Spleen (tissue), 11 donors: ENCODE measurements at regions not wholly inside any gene's neighbourhood (a gene's known extent, or its start where the extent isn't known, plus 50 kb on each side); places are given as distances from the start of the nearest gene placed in this dataset.

ENCODE experiments used
- DNase-seq: peaks from one replicate; pipeline ENCODE4 v3.0.0-alpha.2; 2020
- H3K27ac ChIP-seq, 8 donors: fragments of 200-600 bp; sonication (generic) in 7 of 8; 1 replicate in 4 of 8; 2 replicates in 4 of 8; pipeline versions ENCODE4 v1.5.0 to v1.8.0; 2016 to 2021; ENCODE audit warnings: inconsistent platforms in 4 of 8, mild to moderate bottlenecking in 4 of 8, moderate library complexity in 1 of 8
- H3K27me3 ChIP-seq, 7 donors: fragments of 200-600 bp; sonication (generic) in 6 of 7; replicated peaks in 1 of 7; 1 replicate in 4 of 7; 2 replicates in 3 of 7; pipeline versions ENCODE4 v1.5.0 to v1.8.0; 2016 to 2021; ENCODE audit warnings: inconsistent platforms in 3 of 7, mild to moderate bottlenecking in 1 of 7
- H3K36me3 ChIP-seq, 6 donors: fragments of 200-600 bp; sonication (generic) in 5 of 6; 1 replicate in 4 of 6; 2 replicates in 2 of 6; pipeline versions ENCODE4 v1.5.0 to v1.8.0; 2016 to 2021; ENCODE audit warnings: inconsistent platforms in 2 of 6
- H3K4me1 ChIP-seq, 6 donors: fragments of 200-600 bp; sonication (generic) in 5 of 6; 1 replicate in 3 of 6; 2 replicates in 3 of 6; pipeline versions ENCODE4 v1.5.0 to v1.8.0; 2016 to 2021; ENCODE audit warnings: inconsistent platforms in 3 of 6
- H3K4me3 ChIP-seq, 8 donors: fragments of 200-600 bp; sonication (generic) in 7 of 8; 1 replicate in 4 of 8; 2 replicates in 4 of 8; pipeline versions ENCODE4 v1.5.0 to v1.8.0; 2016 to 2021; ENCODE audit warnings: inconsistent platforms in 4 of 8, mild to moderate bottlenecking in 4 of 8, moderate library complexity in 2 of 8
- H3K9me3 ChIP-seq, 8 donors: fragments of 200-600 bp; sonication (generic) in 7 of 8; 1 replicate in 4 of 8; 2 replicates in 4 of 8; pipeline versions ENCODE4 v1.5.0 to v1.8.0; 2016 to 2021; ENCODE audit warnings: inconsistent platforms in 4 of 8
- CTCF ChIP-seq, 11 experiments: fragments of 200-600 bp in 7 of 11; fragments of 450-650 bp in 4 of 11; sonication (generic) in 4 of 11; IDR thresholded peaks in 8 of 11; conservative IDR thresholded peaks in 3 of 11; 1 replicate in 7 of 11; 2 replicates in 4 of 11; pipeline versions ENCODE4 v1.4.0 to v1.8.0; 2016 to 2021; ENCODE audit warnings: antibody characterized with exemption in 11 of 11, inconsistent platforms in 4 of 11, mild to moderate bottlenecking in 1 of 11
- POLR2A ChIP-seq, 3 donors: fragments of 450-650 bp; IDR thresholded peaks; one replicate each; pipeline ENCODE4 v1.5.1; 2017; ENCODE audit warnings: antibody characterized with exemption in 3 of 3, mild to moderate bottlenecking in 1 of 3
- POLR2AphosphoS5 ChIP-seq, 3 donors: sonication (generic); formaldehyde crosslinking; IDR thresholded peaks; one replicate each; pipeline ENCODE4 v1.5.1; 2017; ENCODE audit warnings: antibody characterized with exemption in 3 of 3
- WGBS, 5 donors: extraction: QIAGEN DNeasy Blood & Tissue Kit in 3 of 5; methylation state at CpG; one replicate each; pipeline versions ENCODE4 v1.1.5 to v1.1.7; 2013 to 2018; 5-methylcytosine and 5-hydroxymethylcytosine counted together
- intact Hi-C: fragments of 100-400 bp; cut with DNase I; formaldehyde crosslinking; loops from one replicate; pipeline ENCODE4 v1.15.0; 2023; ENCODE audit warnings: low total_unique reads
- donor health status: healthy with polysubstance abuse.
- donor health status: DM: no; HTN: no; CAD: no; lungs with moderate emphysema.
- donor health status: DM: no; HTN: no; CAD: no.
- donor health status: Bipolar disorder and iron deficiency.
- donor health status: healthy.
- donor health status: DM: no; HTN: no; CAD: no.
- donor health status: DM: yes; HTN: yes; CAD: no.

DNA sequence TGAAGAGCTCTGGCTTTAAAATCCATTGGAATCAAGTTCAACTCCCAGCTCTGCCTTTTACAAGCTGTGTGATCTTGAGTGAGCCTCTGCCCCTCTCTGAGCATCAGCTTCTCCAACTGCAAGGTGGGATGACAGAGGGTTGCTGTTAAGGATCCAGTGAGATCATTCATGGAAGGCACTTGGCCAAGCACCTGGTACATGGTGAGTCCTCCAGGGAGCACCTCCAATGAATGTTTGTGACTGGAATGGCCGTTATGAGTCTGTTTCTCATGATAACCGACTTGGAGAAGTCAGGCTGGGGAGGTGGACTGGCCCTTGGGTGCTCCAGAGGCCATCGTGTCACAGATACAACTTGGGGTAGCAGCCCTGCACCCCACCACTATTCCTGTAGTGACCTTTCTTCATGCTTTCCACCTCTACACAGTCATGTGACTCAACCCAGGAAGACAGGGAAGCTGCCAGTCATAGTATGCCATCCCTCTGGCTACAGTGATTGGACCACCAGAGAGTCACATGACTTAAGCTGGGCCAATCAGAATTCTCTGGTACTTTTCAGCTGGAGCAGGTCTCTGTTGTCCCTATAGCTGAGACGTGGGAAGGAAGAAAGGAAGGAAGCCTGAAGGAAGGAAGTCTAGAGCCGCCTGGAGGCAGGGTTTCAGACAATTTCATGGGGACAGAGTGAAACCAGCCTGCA is 146.5 kb upstream of the MYL2 start:
- 71 to 84% (median 73%) methylated on average over 5 of the region's 5 CpGs for WGBS, 5 donors
- TF ChIP-seq CTCF (IDR thresholded peaks at IDR 0.05 in 8 of 11, conservative IDR thresholded peaks at IDR 0.05 in 3 of 11) = no peak
- Histone ChIP-seq H3K9me3 (peaks cover 0 to 6% (median 0%) of the 10 kb centered on the region in 8 donors), H3K27ac (no peak overlapping the region), H3K4me3 (no peak overlapping the region), H3K27me3 (peaks cover 0 to 19% (median 0%) of the 10 kb centered on the region in 7 donors), H3K4me1 (peaks cover 0 to 7% (median 0%) of the 10 kb centered on the region in 6 donors), H3K36me3 (no peaks in the 10 kb centered on the region)
- intact Hi-C loops = no loop called here
- peak; percentile 30 for DNase-seq

DNA sequence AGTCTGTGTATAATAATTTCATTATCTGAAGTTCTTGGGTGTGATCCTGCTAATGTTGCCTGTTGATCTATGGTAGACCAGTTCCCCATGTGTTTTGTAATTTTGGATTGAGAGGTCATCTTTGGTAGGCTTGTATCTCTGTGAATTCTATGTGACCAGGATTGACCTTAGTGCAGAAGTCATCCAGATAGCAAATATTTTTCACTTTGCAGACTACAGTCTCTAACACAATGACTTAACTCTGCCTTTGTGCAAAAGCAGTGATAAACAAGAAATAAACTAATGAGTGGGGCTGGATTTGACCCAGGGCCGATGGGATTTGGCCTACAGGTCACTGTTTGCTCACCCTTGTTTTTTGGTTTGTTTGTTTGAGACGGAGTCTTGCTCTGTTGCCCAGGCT is 144.6 kb upstream of the MYL2 start:
- WGBS, 5 donors = 85 to 100% (median 95%) methylated on average over 2 of the region's 2 CpGs
- Histone ChIP-seq H3K27me3 (peaks cover 0 to 18% (median 0%) of the 10 kb centered on the region in 7 donors), H3K9me3 (peaks cover 0 to 6% (median 0%) of the 10 kb centered on the region in 8 donors), H3K4me3 (no peak overlapping the region), H3K4me1 (peaks cover 0 to 7% (median 0%) of the 10 kb centered on the region in 6 donors), H3K36me3 (no peaks in the 10 kb centered on the region), H3K27ac (no peak overlapping the region)
- intact Hi-C loops = no loop called here
- TF ChIP-seq CTCF (IDR thresholded peaks at IDR 0.05 in 8 of 11, conservative IDR thresholded peaks at IDR 0.05 in 3 of 11) = no peak
- TF ChIP-seq POLR2AphosphoS5 (IDR thresholded peaks at IDR 0.05) = no peak
- TF ChIP-seq POLR2A (IDR thresholded peaks at IDR 0.05) = no peak
- no peak for DNase-seq

DNA sequence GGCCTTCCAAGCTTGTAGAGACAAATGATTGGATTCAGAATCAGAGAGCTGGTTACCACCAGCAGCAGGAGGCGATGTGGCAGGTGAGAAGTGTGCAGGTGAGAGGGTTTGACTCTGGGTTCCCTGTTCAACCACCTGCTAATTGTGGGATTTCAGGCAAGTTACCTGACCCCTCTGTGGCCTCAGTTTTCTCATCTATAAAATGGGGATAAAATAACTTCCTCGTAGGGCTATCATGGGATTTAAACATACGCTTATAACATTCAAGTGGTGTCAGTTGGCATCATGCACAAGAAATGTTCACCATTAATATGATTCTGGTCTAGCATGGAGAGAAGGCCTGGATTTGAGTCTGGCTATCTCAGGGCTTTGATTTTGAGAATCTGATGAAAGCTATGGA is 143.8 kb upstream of the MYL2 start:
- peaks cover 0 to 6% (median 0%) of the 10 kb centered on the region in 8 donors for H3K9me3 ChIP-seq
- H3K27me3 ChIP-seq = peaks cover 0 to 10% (median 0%) of the 10 kb centered on the region in 7 donors
- DNase-seq = no peak
- no peak overlapping the region for H3K27ac ChIP-seq
- H3K4me1 ChIP-seq = peaks cover 0 to 7% (median 0%) of the 10 kb centered on the region in 6 donors
- no peak overlapping the region for H3K4me3 ChIP-seq
- TF ChIP-seq POLR2AphosphoS5 (IDR thresholded peaks at IDR 0.05) = no peak
- TF ChIP-seq CTCF (IDR thresholded peaks at IDR 0.05 in 8 of 11, conservative IDR thresholded peaks at IDR 0.05 in 3 of 11) = no peak
- no peak for TF ChIP-seq POLR2A (IDR thresholded peaks at IDR 0.05)
- intact Hi-C loops = no loop called here
- no peaks in the 10 kb centered on the region for H3K36me3 ChIP-seq
- WGBS, 5 donors = 81 to 98% (median 92%) methylated on average over 3 of the region's 3 CpGs

- Histone ChIP-seq H3K9me3 (peaks cover 0 to 6% (median 0%) of the 10 kb centered on the region in 8 donors), H3K36me3 (no peaks in the 10 kb centered on the region), H3K4me3 (no peak overlapping the region), H3K27me3 (peaks cover 0 to 3% (median 0%) of the 10 kb centered on the region in 7 donors), H3K4me1 (peaks cover 0 to 6% (median 0%) of the 10 kb centered on the region in 6 donors), H3K27ac (no peak overlapping the region)
- DNase-seq = no peak
- no peak for TF ChIP-seq POLR2A (IDR thresholded peaks at IDR 0.05)
- no peak for TF ChIP-seq POLR2AphosphoS5 (IDR thresholded peaks at IDR 0.05)
- no peak for TF ChIP-seq CTCF (IDR thresholded peaks at IDR 0.05 in 8 of 11, conservative IDR thresholded peaks at IDR 0.05 in 3 of 11)
- WGBS, 5 donors = 88 to 94% (median 93%) methylated on average over 22 of the region's 22 CpGs
- intact Hi-C loops = no loop called here
These were observed 143.1 kb upstream of the MYL2 start for GRCh38 chr12:111063295-111064026.
